ENCODE measurements at regions not wholly inside any gene's neighbourhood (a gene's known extent, or its start where the extent isn't known, plus 50 kb on each side); places are given as distances from the start of the nearest gene placed in this dataset.

- TF ChIP-seq CTCF (IDR thresholded peaks at IDR 0.05 in 4 of 5, conservative IDR thresholded peaks at IDR 0.05 in 1 of 5) (no peak), POLR2A (IDR thresholded peaks at IDR 0.05) (no peak)
- H3K27ac ChIP-seq: no peak overlapping the region
- no peak for DNase-seq
- H3K4me3 ChIP-seq: no peak overlapping the region
- H3K4me1 ChIP-seq: no peaks in the 10 kb centered on the region
- intact Hi-C loops (cut with DNase I; ENCODE audit: low total_unique reads): no loop called here
- H3K27me3 ChIP-seq: peaks cover 0 to 3% (median 0%) of the 10 kb centered on the region in 3 donors
- ATAC-seq: no peak
- in situ Hi-C loops (cut with MboI; ENCODE audit: low sequenced_read_pairs in 4 of 4): no loop called here
- no peaks in the 10 kb centered on the region for H3K36me3 ChIP-seq
- no peaks in the 10 kb centered on the region for H3K9me3 ChIP-seq
Measured at GRCh38 chr14:76612654-76613053, 148.6 kb upstream of the VASH1 start.

GRCh38 chr14:76613616-76614015 lies 147.7 kb upstream of the VASH1 start:
- ATAC-seq (no peak), DNase-seq (no peak)
- Histone ChIP-seq H3K4me1 (no peaks in the 10 kb centered on the region), H3K4me3 (no peak overlapping the region), H3K9me3 (no peaks in the 10 kb centered on the region), H3K36me3 (no peaks in the 10 kb centered on the region), H3K27ac (no peak overlapping the region), H3K27me3 (peaks cover 0 to 3% (median 2%) of the 10 kb centered on the region in 3 donors)
- intact Hi-C loops (cut with DNase I; ENCODE audit: low total_unique reads): no loop called here
- in situ Hi-C loops (cut with MboI; ENCODE audit: low sequenced_read_pairs in 4 of 4): no loop called here
- TF ChIP-seq POLR2A (IDR thresholded peaks at IDR 0.05) (no peak), CTCF (IDR thresholded peaks at IDR 0.05 in 4 of 5, conservative IDR thresholded peaks at IDR 0.05 in 1 of 5) (no peak)

GRCh38 chr14:76615331-76615730 lies 145.9 kb upstream of the VASH1 start:
- ATAC-seq: no peak
- H3K4me1 ChIP-seq: no peaks in the 10 kb centered on the region
- no peaks in the 10 kb centered on the region for H3K36me3 ChIP-seq
- in situ Hi-C loops (cut with MboI; ENCODE audit: low sequenced_read_pairs in 4 of 4): no loop called here
- TF ChIP-seq CTCF (IDR thresholded peaks at IDR 0.05 in 4 of 5, conservative IDR thresholded peaks at IDR 0.05 in 1 of 5) (no peak), POLR2A (IDR thresholded peaks at IDR 0.05) (no peak)
- H3K9me3 ChIP-seq: no peaks in the 10 kb centered on the region
- H3K27me3 ChIP-seq: peaks cover 0 to 3% (median 2%) of the 10 kb centered on the region in 3 donors
- intact Hi-C loops (cut with DNase I; ENCODE audit: low total_unique reads): no loop called here
- H3K27ac ChIP-seq: no peak overlapping the region
- no peak for DNase-seq
- H3K4me3 ChIP-seq: no peak overlapping the region

GRCh38 chr14:76617440-76617839 lies 143.8 kb upstream of the VASH1 start:
- Histone ChIP-seq H3K4me3 (no peak overlapping the region), H3K9me3 (no peaks in the 10 kb centered on the region), H3K4me1 (no peaks in the 10 kb centered on the region), H3K27ac (no peak overlapping the region), H3K36me3 (no peaks in the 10 kb centered on the region), H3K27me3 (peaks cover 0 to 3% (median 2%) of the 10 kb centered on the region in 3 donors)
- no peak for TF ChIP-seq CTCF (IDR thresholded peaks at IDR 0.05 in 4 of 5, conservative IDR thresholded peaks at IDR 0.05 in 1 of 5)
- TF ChIP-seq POLR2A (IDR thresholded peaks at IDR 0.05): no peak
- in situ Hi-C loops (cut with MboI; ENCODE audit: low sequenced_read_pairs in 4 of 4) (no loop called here), intact Hi-C loops (cut with DNase I; ENCODE audit: low total_unique reads) (no loop called here)
- ATAC-seq (no peak), DNase-seq (no peak)

GRCh38 chr14:76636602-76637001 lies 124.7 kb upstream of the VASH1 start:
- H3K9me3 ChIP-seq: no peaks in the 10 kb centered on the region
- H3K27me3 ChIP-seq: no peaks in the 10 kb centered on the region
- H3K4me3 ChIP-seq: no peak overlapping the region
- peaks cover 0 to 5% of the 10 kb centered on the region in 2 donors for H3K4me1 ChIP-seq
- DNase-seq: no peak
- intact Hi-C loops (cut with DNase I; ENCODE audit: low total_unique reads): no loop called here
- in situ Hi-C loops (cut with MboI; ENCODE audit: low sequenced_read_pairs in 4 of 4): loop anchor here (25.0 kb wide), 2 partner anchors 574 to 599 kb away; no protein-coding TSS in a partner anchor
- ATAC-seq: no peak
- no peak for TF ChIP-seq POLR2A (IDR thresholded peaks at IDR 0.05)
- no peak for TF ChIP-seq CTCF (IDR thresholded peaks at IDR 0.05 in 4 of 5, conservative IDR thresholded peaks at IDR 0.05 in 1 of 5)
- H3K36me3 ChIP-seq: no peaks in the 10 kb centered on the region
- H3K27ac ChIP-seq: no peak overlapping the region
